Left lung (tissue), 4 donors: ENCODE measurements at regions not wholly inside any gene's neighbourhood (a gene's known extent, or its start where the extent isn't known, plus 50 kb on each side); places are given as distances from the start of the nearest gene placed in this dataset.

Experiments used
- ATAC-seq: fragments of 200-7000 bp; cut with Tn5 transposase; one replicate; pipeline ENCODE4 v1.9.1; 2020; ENCODE audit warnings: moderate library complexity
- DNase-seq, 4 donors: peaks; one replicate each; pipeline ENCODE4 v3.0.0-alpha.2; 2013 to 2020
- H3K27ac ChIP-seq, 2 donors: fragments of 200-600 bp; sonication (generic) in 1 of 2; one replicate each; pipeline versions ENCODE4 v1.5.0 to v1.8.0; 2020 to 2021
- H3K27me3 ChIP-seq, 2 donors: fragments of 200-600 bp; sonication (generic) in 1 of 2; one replicate each; pipeline versions ENCODE4 v1.5.0 to v1.8.0; 2020 to 2021
- H3K36me3 ChIP-seq, 2 donors: fragments of 200-600 bp; sonication (generic) in 1 of 2; one replicate each; pipeline versions ENCODE4 v1.5.0 to v1.8.0; 2020 to 2021
- H3K4me1 ChIP-seq, 2 donors: fragments of 200-600 bp; one replicate each; pipeline ENCODE4 v1.8.0; 2021
- H3K4me3 ChIP-seq, 2 donors: fragments of 200-600 bp; sonication (generic) in 1 of 2; one replicate each; pipeline versions ENCODE4 v1.5.0 to v1.8.0; 2020 to 2021; ENCODE audit warnings: mild to moderate bottlenecking in 1 of 2
- H3K9me3 ChIP-seq, 2 donors: fragments of 200-600 bp; sonication (generic) in 1 of 2; one replicate each; pipeline versions ENCODE4 v1.5.0 to v1.8.0; 2020 to 2021
- intact Hi-C, 2 donors: fragments of 100-400 bp; cut with DNase I; formaldehyde crosslinking; loops; one replicate each; pipeline versions ENCODE4 v1.11.2 to v1.14.2; 2022
- TF ChIP-seq, protein P1 (sequence below), 2 donors: fragments of 200-600 bp; sonication (generic) in 1 of 2; IDR thresholded peaks; one replicate each; pipeline versions ENCODE4 v1.5.0 to v1.8.0; 2021; ENCODE audit warnings: antibody characterized with exemption in 2 of 2
- donor health status: DM: no; HTN: yes; CAD: no.
- donor health status: DM: no; HTN: no; CAD: no.

DNA sequence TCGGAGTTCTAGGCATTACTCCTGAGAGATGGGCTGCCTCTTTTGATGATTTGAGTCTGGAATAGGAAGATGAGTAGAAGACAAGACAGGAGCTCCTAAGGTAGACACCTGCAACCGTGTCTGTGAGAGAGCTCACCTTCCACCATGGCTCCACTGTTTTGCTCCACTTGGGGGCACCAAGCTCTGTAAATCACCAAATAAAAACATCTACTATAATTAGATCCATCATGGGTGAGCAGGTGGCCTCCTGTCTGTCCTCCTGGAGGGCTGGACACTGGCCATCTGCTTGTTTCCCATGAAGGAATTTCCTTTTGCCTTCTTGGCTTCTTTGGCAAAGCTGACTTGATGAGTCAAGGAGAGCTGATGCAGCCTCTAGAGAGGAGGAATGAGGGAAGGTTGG lies 179.0 kb downstream of the HAPSTR1 start:
- DNase-seq (no peak), ATAC-seq (no peak)
- H3K9me3 ChIP-seq = peaks cover 0 to 3% of the 10 kb centered on the region in 2 donors
- H3K27ac ChIP-seq = no peak overlapping the region
- no peaks in the 10 kb centered on the region for H3K36me3 ChIP-seq
- no peak overlapping the region for H3K4me3 ChIP-seq
- TF ChIP-seq, protein P1, sequence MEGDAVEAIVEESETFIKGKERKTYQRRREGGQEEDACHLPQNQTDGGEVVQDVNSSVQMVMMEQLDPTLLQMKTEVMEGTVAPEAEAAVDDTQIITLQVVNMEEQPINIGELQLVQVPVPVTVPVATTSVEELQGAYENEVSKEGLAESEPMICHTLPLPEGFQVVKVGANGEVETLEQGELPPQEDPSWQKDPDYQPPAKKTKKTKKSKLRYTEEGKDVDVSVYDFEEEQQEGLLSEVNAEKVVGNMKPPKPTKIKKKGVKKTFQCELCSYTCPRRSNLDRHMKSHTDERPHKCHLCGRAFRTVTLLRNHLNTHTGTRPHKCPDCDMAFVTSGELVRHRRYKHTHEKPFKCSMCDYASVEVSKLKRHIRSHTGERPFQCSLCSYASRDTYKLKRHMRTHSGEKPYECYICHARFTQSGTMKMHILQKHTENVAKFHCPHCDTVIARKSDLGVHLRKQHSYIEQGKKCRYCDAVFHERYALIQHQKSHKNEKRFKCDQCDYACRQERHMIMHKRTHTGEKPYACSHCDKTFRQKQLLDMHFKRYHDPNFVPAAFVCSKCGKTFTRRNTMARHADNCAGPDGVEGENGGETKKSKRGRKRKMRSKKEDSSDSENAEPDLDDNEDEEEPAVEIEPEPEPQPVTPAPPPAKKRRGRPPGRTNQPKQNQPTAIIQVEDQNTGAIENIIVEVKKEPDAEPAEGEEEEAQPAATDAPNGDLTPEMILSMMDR (IDR thresholded peaks at IDR 0.05) = no peak
- H3K4me1 ChIP-seq = no peaks in the 10 kb centered on the region
- no peaks in the 10 kb centered on the region for H3K27me3 ChIP-seq
- intact Hi-C loops = no loop called here

- DNase-seq (no peak), ATAC-seq (no peak)
- TF ChIP-seq, protein P1 (IDR thresholded peaks at IDR 0.05) = no peak
- Histone ChIP-seq H3K36me3 (no peaks in the 10 kb centered on the region), H3K27ac (no peak overlapping the region), H3K4me3 (no peak overlapping the region), H3K27me3 (no peaks in the 10 kb centered on the region), H3K4me1 (no peaks in the 10 kb centered on the region), H3K9me3 (no peaks in the 10 kb centered on the region)
- intact Hi-C loops = no loop called here
These were observed 179.5 kb downstream of the HAPSTR1 start for GRCh38 chr16:9270941-9271340.

- no peak for ATAC-seq
- H3K4me3 ChIP-seq = no peak overlapping the region
- TF ChIP-seq, protein P1 (IDR thresholded peaks at IDR 0.05) = no peak
- no peaks in the 10 kb centered on the region for H3K9me3 ChIP-seq
- H3K4me1 ChIP-seq = no peaks in the 10 kb centered on the region
- no peaks in the 10 kb centered on the region for H3K27me3 ChIP-seq
- no peak for DNase-seq
- no peaks in the 10 kb centered on the region for H3K36me3 ChIP-seq
- intact Hi-C loops = no loop called here
- no peak overlapping the region for H3K27ac ChIP-seq
These were observed 180.4 kb downstream of the HAPSTR1 start for GRCh38 chr16:9271841-9272240.

DNA sequence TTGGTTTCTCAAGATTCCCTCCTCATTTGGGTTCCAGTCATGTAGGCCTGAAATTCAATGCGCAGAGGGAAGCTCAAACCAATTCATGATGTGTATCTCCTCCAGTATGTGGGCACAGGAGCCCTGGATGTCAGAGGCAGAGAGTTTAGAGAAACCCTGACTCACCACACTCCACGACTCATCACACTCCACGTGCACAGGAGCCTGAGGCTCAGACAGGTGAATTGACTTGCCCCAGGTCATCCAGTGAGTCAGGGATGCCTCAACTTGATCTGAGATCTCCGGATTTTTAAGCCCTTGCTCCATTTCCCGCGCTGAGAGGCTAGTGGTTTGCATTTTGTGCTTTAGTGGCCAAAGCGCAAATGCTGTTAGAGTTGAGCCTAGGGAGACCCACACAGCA lies 183.9 kb downstream of the HAPSTR1 start:
- Histone ChIP-seq H3K9me3 (no peaks in the 10 kb centered on the region), H3K36me3 (no peaks in the 10 kb centered on the region), H3K4me3 (no peak overlapping the region), H3K4me1 (no peaks in the 10 kb centered on the region), H3K27me3 (no peaks in the 10 kb centered on the region), H3K27ac (no peak overlapping the region)
- intact Hi-C loops = no loop called here
- no peak for ATAC-seq
- no peak for DNase-seq
- TF ChIP-seq, protein P1 (IDR thresholded peaks at IDR 0.05) = no peak

DNA sequence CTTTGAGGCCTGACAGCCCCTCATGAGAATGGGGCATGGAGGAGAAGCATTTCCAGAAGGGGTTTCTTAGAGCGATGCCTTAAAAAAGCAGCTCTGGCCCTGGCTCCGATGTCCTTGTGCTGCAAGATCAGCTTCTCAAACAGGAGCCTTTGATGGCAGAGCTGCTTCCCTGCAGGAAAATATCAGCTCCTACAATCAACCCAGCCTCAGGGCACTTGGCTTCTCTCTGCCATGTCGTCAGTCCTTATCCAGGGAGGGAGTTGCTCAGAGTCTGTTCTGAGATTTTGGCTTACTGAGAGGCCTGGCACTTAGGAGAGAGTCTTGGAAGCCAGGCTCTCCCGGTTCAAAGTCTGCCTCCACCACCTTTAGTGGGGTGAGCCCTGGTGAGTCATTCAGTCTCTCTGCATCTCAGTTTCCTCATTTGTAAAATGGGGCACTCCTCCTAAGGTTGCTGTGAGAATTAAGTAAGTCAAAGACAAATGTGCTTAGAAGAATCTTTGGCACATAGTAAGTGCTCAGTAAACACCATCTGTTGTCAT lies 184.4 kb downstream of the HAPSTR1 start:
- DNase-seq = no peak
- no peaks in the 10 kb centered on the region for H3K27me3 ChIP-seq
- H3K4me3 ChIP-seq = no peak overlapping the region
- no peaks in the 10 kb centered on the region for H3K36me3 ChIP-seq
- no peaks in the 10 kb centered on the region for H3K4me1 ChIP-seq
- intact Hi-C loops = no loop called here
- H3K27ac ChIP-seq = no peak overlapping the region
- no peaks in the 10 kb centered on the region for H3K9me3 ChIP-seq
- TF ChIP-seq, protein P1 (IDR thresholded peaks at IDR 0.05) = no peak
- no peak for ATAC-seq
